Left ventricle myocardium inferior (tissue), 1 donor: ENCODE measurements at regions not wholly inside any gene's neighbourhood (a gene's known extent, or its start where the extent isn't known, plus 50 kb on each side); places are given as distances from the start of the nearest gene placed in this dataset.

Experiments used
- DNase-seq: peaks from one replicate; pipeline ENCODE4 v3.0.0-alpha.2; 2020
- H3K27ac ChIP-seq: fragments of 200-600 bp; replicated peaks from 2 replicates; pipeline ENCODE4 v1.8.0; 2021
- H3K27me3 ChIP-seq: fragments of 200-600 bp; 2 replicates; pipeline ENCODE4 v1.8.0; 2021; ENCODE audit warnings: low read depth
- H3K36me3 ChIP-seq: fragments of 200-600 bp; 2 replicates; pipeline ENCODE4 v1.8.0; 2021
- H3K4me1 ChIP-seq: fragments of 200-600 bp; 2 replicates; pipeline ENCODE4 v1.8.0; 2021
- H3K4me3 ChIP-seq: fragments of 200-600 bp; 2 replicates; pipeline ENCODE4 v1.8.0; 2021; ENCODE audit warnings: mild to moderate bottlenecking, moderate library complexity
- H3K9me3 ChIP-seq: fragments of 200-600 bp; replicated peaks from 2 replicates; pipeline ENCODE4 v1.8.0; 2021
- intact Hi-C: fragments of 100-400 bp; cut with micrococcal nuclease; formaldehyde crosslinking; loops from one replicate; pipeline ENCODE4 v1.11.0; 2022
- TF ChIP-seq, protein P1 (sequence below): fragments of 200-600 bp; IDR thresholded peaks from 2 replicates; pipeline ENCODE4 v1.8.0; 2021; ENCODE audit warnings: antibody characterized with exemption, mild to moderate bottlenecking, borderline replicate concordance
- donor health status: DM: no; HTN: yes; CAD: no; lungs with severe emphysema.

DNA sequence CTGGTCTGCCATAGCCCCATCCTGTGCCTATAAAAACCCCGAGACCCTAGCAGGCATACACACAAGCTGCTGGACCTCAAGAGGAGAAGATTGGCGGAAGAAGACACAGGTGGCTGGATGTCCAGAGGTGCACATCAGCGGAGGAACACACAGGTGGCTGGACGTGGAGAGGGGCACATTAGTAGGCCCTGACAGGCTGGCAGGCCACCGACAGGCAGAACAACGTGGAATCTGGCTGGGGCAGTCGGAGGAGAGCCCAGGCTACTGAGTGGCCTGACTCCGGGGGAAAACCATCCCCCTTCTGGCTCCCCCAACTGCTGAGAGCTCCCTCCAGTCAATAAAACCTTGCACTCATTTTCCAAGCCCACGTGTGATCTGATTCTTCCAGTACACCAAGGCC lies 512.5 kb upstream of the AMOT start:
- TF ChIP-seq, protein P1, sequence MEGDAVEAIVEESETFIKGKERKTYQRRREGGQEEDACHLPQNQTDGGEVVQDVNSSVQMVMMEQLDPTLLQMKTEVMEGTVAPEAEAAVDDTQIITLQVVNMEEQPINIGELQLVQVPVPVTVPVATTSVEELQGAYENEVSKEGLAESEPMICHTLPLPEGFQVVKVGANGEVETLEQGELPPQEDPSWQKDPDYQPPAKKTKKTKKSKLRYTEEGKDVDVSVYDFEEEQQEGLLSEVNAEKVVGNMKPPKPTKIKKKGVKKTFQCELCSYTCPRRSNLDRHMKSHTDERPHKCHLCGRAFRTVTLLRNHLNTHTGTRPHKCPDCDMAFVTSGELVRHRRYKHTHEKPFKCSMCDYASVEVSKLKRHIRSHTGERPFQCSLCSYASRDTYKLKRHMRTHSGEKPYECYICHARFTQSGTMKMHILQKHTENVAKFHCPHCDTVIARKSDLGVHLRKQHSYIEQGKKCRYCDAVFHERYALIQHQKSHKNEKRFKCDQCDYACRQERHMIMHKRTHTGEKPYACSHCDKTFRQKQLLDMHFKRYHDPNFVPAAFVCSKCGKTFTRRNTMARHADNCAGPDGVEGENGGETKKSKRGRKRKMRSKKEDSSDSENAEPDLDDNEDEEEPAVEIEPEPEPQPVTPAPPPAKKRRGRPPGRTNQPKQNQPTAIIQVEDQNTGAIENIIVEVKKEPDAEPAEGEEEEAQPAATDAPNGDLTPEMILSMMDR: no peak
- no peak for DNase-seq
- intact Hi-C loops: no loop called here
- no peak overlapping the region for H3K27ac ChIP-seq
- H3K9me3 ChIP-seq: no peaks in the 10 kb centered on the region
- H3K27me3 ChIP-seq: no peaks in the 10 kb centered on the region
- no peaks in the 10 kb centered on the region for H3K4me1 ChIP-seq
- H3K36me3 ChIP-seq: no peaks in the 10 kb centered on the region
- H3K4me3 ChIP-seq: no peak overlapping the region

- H3K4me3 ChIP-seq: no peak overlapping the region
- DNase-seq: no peak
- no peaks in the 10 kb centered on the region for H3K36me3 ChIP-seq
- TF ChIP-seq, protein P1: no peak
- H3K27ac ChIP-seq: no peak overlapping the region
- no peaks in the 10 kb centered on the region for H3K9me3 ChIP-seq
- no peaks in the 10 kb centered on the region for H3K27me3 ChIP-seq
- intact Hi-C loops: no loop called here
- no peaks in the 10 kb centered on the region for H3K4me1 ChIP-seq
Observed at GRCh38 chrX:113330416-113330815, 489.8 kb upstream of the AMOT start.

DNA sequence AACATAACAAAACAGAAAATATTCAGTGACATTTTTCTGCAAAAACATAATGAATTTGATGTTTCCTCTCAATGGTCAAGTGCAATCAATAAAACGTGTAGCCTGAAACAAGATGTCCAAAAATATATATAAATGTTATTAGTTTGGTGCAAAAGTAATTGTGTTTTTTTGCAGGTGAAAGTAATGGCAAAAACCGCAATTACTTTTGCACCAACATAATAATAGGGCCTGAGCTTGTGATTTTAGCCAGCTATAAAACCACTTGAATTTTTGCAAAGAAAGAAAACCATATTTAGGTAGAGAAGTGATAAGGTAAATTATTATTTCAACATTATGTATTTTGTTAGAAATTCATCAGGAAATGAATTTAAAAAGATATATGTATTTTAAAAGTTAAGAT lies 475.3 kb upstream of the AMOT start:
- no peak for DNase-seq
- intact Hi-C loops: no loop called here
- TF ChIP-seq, protein P1: no peak

DNA sequence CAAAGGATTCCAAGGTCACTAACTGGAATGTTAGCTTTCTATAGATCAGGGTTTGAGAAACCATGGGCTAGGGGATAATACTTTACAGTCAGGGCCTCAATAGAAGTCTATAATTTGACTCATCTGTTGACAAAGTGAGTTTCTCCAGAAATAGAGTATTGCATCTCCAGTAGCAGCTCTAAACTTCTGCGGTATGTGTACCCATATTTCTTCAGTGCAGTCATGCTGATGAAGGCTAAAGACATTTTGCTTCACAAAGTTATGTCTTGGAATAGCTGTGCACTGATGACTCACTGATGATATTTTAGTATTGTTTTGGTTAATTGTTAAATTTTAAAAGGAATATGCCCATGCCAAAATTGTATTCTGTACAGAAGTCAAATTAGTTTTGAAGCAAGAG lies 464.9 kb upstream of the AMOT start:
- no peak for DNase-seq
- TF ChIP-seq, protein P1: no peak
- H3K27ac ChIP-seq: no peak overlapping the region
- intact Hi-C loops: no loop called here
- H3K4me1 ChIP-seq: no peaks in the 10 kb centered on the region
- H3K4me3 ChIP-seq: no peak overlapping the region
- no peaks in the 10 kb centered on the region for H3K27me3 ChIP-seq
- no peaks in the 10 kb centered on the region for H3K36me3 ChIP-seq
- no peaks in the 10 kb centered on the region for H3K9me3 ChIP-seq

More for the DNA sequence above, 475.3 kb upstream of the AMOT start:
- no peaks in the 10 kb centered on the region for H3K4me1 ChIP-seq
- H3K4me3 ChIP-seq: no peak overlapping the region
- H3K27ac ChIP-seq: no peak overlapping the region
- no peaks in the 10 kb centered on the region for H3K27me3 ChIP-seq
- no peaks in the 10 kb centered on the region for H3K9me3 ChIP-seq
- no peaks in the 10 kb centered on the region for H3K36me3 ChIP-seq

- H3K27me3 ChIP-seq: no peaks in the 10 kb centered on the region
- intact Hi-C loops: no loop called here
- no peak overlapping the region for H3K27ac ChIP-seq
- no peak overlapping the region for H3K4me3 ChIP-seq
- no peaks in the 10 kb centered on the region for H3K4me1 ChIP-seq
- no peaks in the 10 kb centered on the region for H3K9me3 ChIP-seq
- DNase-seq: no peak
- TF ChIP-seq, protein P1: no peak
- no peaks in the 10 kb centered on the region for H3K36me3 ChIP-seq
Observed at GRCh38 chrX:113300580-113300979, 459.9 kb upstream of the AMOT start.

DNA sequence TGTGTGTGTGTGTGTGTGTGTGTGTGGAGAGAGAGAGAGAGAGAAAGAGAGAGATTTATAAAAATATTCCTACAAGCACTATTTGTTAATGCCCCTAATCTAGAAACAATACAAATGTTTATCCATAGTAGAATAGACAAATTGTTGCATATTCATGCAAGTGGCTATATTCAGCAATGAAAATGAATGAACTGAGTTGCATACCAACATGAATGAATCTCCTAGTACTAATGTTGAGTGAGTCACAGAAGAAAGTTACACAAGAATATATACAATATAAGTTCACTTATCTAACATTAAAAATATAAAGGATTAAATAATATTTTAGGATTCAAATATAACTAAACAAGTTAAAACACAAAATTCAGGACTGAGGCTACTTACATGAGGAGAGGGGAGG lies 456.8 kb upstream of the AMOT start:
- no peaks in the 10 kb centered on the region for H3K4me1 ChIP-seq
- intact Hi-C loops: no loop called here
- no peaks in the 10 kb centered on the region for H3K36me3 ChIP-seq
- no peaks in the 10 kb centered on the region for H3K9me3 ChIP-seq
- no peak overlapping the region for H3K27ac ChIP-seq
- H3K27me3 ChIP-seq: no peaks in the 10 kb centered on the region
- no peak overlapping the region for H3K4me3 ChIP-seq
- no peak for DNase-seq
- TF ChIP-seq, protein P1: no peak
